ENCODE measurements at regions not wholly inside any gene's neighbourhood (a gene's known extent, or its start where the extent isn't known, plus 50 kb on each side); places are given as distances from the start of the nearest gene placed in this dataset.

DNA sequence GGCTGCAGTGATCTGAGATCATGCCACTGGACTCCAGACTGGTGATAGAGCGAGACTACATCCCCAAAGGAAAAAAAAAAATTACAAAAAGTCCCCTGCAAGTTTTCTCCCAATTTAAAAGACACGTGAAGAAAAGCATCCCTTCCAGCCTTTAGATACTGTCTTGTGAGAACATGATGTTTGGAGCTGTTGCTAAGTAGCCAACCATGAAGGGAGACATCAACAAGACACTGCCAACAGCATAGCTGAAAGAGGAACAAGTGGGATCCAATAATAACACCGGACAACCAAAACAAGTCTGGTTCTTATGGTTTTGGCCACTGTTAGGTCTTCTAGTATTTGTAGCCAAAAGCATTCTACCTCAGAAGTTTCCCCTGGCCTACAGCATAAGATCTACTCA lies 118.9 kb upstream of the CCDC180 start:
- TF ChIP-seq, protein P1, sequence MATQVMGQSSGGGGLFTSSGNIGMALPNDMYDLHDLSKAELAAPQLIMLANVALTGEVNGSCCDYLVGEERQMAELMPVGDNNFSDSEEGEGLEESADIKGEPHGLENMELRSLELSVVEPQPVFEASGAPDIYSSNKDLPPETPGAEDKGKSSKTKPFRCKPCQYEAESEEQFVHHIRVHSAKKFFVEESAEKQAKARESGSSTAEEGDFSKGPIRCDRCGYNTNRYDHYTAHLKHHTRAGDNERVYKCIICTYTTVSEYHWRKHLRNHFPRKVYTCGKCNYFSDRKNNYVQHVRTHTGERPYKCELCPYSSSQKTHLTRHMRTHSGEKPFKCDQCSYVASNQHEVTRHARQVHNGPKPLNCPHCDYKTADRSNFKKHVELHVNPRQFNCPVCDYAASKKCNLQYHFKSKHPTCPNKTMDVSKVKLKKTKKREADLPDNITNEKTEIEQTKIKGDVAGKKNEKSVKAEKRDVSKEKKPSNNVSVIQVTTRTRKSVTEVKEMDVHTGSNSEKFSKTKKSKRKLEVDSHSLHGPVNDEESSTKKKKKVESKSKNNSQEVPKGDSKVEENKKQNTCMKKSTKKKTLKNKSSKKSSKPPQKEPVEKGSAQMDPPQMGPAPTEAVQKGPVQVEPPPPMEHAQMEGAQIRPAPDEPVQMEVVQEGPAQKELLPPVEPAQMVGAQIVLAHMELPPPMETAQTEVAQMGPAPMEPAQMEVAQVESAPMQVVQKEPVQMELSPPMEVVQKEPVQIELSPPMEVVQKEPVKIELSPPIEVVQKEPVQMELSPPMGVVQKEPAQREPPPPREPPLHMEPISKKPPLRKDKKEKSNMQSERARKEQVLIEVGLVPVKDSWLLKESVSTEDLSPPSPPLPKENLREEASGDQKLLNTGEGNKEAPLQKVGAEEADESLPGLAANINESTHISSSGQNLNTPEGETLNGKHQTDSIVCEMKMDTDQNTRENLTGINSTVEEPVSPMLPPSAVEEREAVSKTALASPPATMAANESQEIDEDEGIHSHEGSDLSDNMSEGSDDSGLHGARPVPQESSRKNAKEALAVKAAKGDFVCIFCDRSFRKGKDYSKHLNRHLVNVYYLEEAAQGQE (IDR thresholded peaks at IDR 0.05; ENCODE audit: borderline replicate concordance), result no peak
- TF ChIP-seq RAD21 (conservative IDR thresholded peaks at IDR 0.05), result no peak
- TF ChIP-seq MXI1 (conservative IDR thresholded peaks at IDR 0.05; ENCODE audit: poor library complexity, severe bottlenecking), result no peak
- TF ChIP-seq, protein P2, sequence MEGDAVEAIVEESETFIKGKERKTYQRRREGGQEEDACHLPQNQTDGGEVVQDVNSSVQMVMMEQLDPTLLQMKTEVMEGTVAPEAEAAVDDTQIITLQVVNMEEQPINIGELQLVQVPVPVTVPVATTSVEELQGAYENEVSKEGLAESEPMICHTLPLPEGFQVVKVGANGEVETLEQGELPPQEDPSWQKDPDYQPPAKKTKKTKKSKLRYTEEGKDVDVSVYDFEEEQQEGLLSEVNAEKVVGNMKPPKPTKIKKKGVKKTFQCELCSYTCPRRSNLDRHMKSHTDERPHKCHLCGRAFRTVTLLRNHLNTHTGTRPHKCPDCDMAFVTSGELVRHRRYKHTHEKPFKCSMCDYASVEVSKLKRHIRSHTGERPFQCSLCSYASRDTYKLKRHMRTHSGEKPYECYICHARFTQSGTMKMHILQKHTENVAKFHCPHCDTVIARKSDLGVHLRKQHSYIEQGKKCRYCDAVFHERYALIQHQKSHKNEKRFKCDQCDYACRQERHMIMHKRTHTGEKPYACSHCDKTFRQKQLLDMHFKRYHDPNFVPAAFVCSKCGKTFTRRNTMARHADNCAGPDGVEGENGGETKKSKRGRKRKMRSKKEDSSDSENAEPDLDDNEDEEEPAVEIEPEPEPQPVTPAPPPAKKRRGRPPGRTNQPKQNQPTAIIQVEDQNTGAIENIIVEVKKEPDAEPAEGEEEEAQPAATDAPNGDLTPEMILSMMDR (IDR thresholded peaks at IDR 0.05; ENCODE audit: poor library complexity, severe bottlenecking), result no peak
- TF ChIP-seq EP300 (conservative IDR thresholded peaks at IDR 0.05; ENCODE audit: poor library complexity, severe bottlenecking), result no peak

Data from neural cell (in vitro differentiated cells).